ENCODE measurements at regions not wholly inside any gene's neighbourhood (a gene's known extent, or its start where the extent isn't known, plus 50 kb on each side); places are given as distances from the start of the nearest gene placed in this dataset.

- no TSS peak for BruUV-seq (replicated peaks)
- Histone ChIP-seq H3K4me1 (ENCODE audit: insufficient read depth, low read length) (no peaks in the 10 kb centered on the region), H3K4me3 (ENCODE audit: low read length) (no peak overlapping the region), H3K9me3 (ENCODE audit: low read length) (no peaks in the 10 kb centered on the region), H3K9me2 (replicated peaks; ENCODE audit: low read length) (no peaks in the 10 kb centered on the region), H3K36me3 (ENCODE audit: low read depth, low read length) (no peaks in the 10 kb centered on the region), H3K27me3 (ENCODE audit: low read length) (no peaks in the 10 kb centered on the region), H3K4me2 (ENCODE audit: low read length) (no peak overlapping the region), H3K79me2 (ENCODE audit: low read length) (no peaks in the 10 kb centered on the region), H3F3A (ENCODE audit: low read length, unreplicated experiment) (no peaks in the 10 kb centered on the region), H3K27ac (ENCODE audit: low read length) (no peak overlapping the region), H2AFZ (ENCODE audit: low read length) (no peak overlapping the region), H3K9ac (ENCODE audit: low read length) (no peak overlapping the region), H4K20me1 (ENCODE audit: low read length) (no peaks in the 10 kb centered on the region)
- no peak for TF ChIP-seq CTCF (conservative IDR thresholded peaks at IDR 0.05; ENCODE audit: low read depth, low read length)
- no peak for TF ChIP-seq EZH2 (IDR thresholded peaks at IDR 0.05; ENCODE audit: low read length, unreplicated experiment)
- TF ChIP-seq EZH2phosphoT487 (IDR thresholded peaks at IDR 0.05; ENCODE audit: borderline replicate concordance, low read length) = no peak
- DNase-seq (peak; percentile 13), ATAC-seq (no peak)
- intact Hi-C loops (cut with micrococcal nuclease) = no loop called here
- ChIA-PET POLR2A (ENCODE audit: unreplicated experiment) (no interaction called here), CTCF (no interaction called here)
Measured at GRCh38 chr10:2119316-2119715, 382.0 kb upstream of the ADARB2 start.

GRCh38 chr10:2118201-2118600 is 380.9 kb upstream of the ADARB2 start:
- TF ChIP-seq EZH2phosphoT487 (IDR thresholded peaks at IDR 0.05; ENCODE audit: borderline replicate concordance, low read length) = no peak
- POLR2A ChIA-PET (ENCODE audit: unreplicated experiment) = no interaction called here
- Histone ChIP-seq H3K9me3 (ENCODE audit: low read length) (no peaks in the 10 kb centered on the region), H3K4me3 (ENCODE audit: low read length) (no peak overlapping the region), H3K36me3 (ENCODE audit: low read depth, low read length) (no peaks in the 10 kb centered on the region), H2AFZ (ENCODE audit: low read length) (no peak overlapping the region), H3K4me2 (ENCODE audit: low read length) (no peak overlapping the region), H3K27ac (ENCODE audit: low read length) (no peak overlapping the region), H3K79me2 (ENCODE audit: low read length) (no peaks in the 10 kb centered on the region), H3K4me1 (ENCODE audit: insufficient read depth, low read length) (no peaks in the 10 kb centered on the region), H4K20me1 (ENCODE audit: low read length) (no peaks in the 10 kb centered on the region), H3F3A (ENCODE audit: low read length, unreplicated experiment) (no peaks in the 10 kb centered on the region), H3K9me2 (replicated peaks; ENCODE audit: low read length) (no peaks in the 10 kb centered on the region), H3K27me3 (ENCODE audit: low read length) (no peaks in the 10 kb centered on the region), H3K9ac (ENCODE audit: low read length) (no peak overlapping the region)
- BruUV-seq (replicated peaks) = no TSS peak
- ATAC-seq (no peak), DNase-seq (no peak)
- CTCF ChIA-PET = no interaction called here
- intact Hi-C loops (cut with micrococcal nuclease) = no loop called here

GRCh38 chr10:2117641-2118040 is 380.3 kb upstream of the ADARB2 start:
- no peak overlapping the region for H3K9ac ChIP-seq (ENCODE audit: low read length)
- intact Hi-C loops (cut with micrococcal nuclease) = no loop called here

More at GRCh38 chr10:2117641-2118040, 380.3 kb upstream of the ADARB2 start:
- Histone ChIP-seq H2AFZ (ENCODE audit: low read length) (no peak overlapping the region), H3K27ac (ENCODE audit: low read length) (no peak overlapping the region), H3K36me3 (ENCODE audit: low read depth, low read length) (no peaks in the 10 kb centered on the region), H3K9me3 (ENCODE audit: low read length) (no peaks in the 10 kb centered on the region), H4K20me1 (ENCODE audit: low read length) (no peaks in the 10 kb centered on the region), H3K4me2 (ENCODE audit: low read length) (no peak overlapping the region), H3F3A (ENCODE audit: low read length, unreplicated experiment) (no peaks in the 10 kb centered on the region), H3K79me2 (ENCODE audit: low read length) (no peaks in the 10 kb centered on the region), H3K9me2 (replicated peaks; ENCODE audit: low read length) (no peaks in the 10 kb centered on the region), H3K27me3 (ENCODE audit: low read length) (no peaks in the 10 kb centered on the region), H3K4me1 (ENCODE audit: insufficient read depth, low read length) (no peaks in the 10 kb centered on the region), H3K4me3 (ENCODE audit: low read length) (no peak overlapping the region)
- ATAC-seq (no peak), DNase-seq (no peak)
- ChIA-PET CTCF (no interaction called here), POLR2A (ENCODE audit: unreplicated experiment) (no interaction called here)
- TF ChIP-seq EZH2phosphoT487 (IDR thresholded peaks at IDR 0.05; ENCODE audit: borderline replicate concordance, low read length) (no peak), CTCF (conservative IDR thresholded peaks at IDR 0.05; ENCODE audit: low read depth, low read length) (no peak), EZH2 (IDR thresholded peaks at IDR 0.05; ENCODE audit: low read length, unreplicated experiment) (no peak)
- BruUV-seq (replicated peaks) = no TSS peak

All from PC-3 (cell line).